ENCODE measurements at regions not wholly inside any gene's neighbourhood (a gene's known extent, or its start where the extent isn't known, plus 50 kb on each side); places are given as distances from the start of the nearest gene placed in this dataset.

- TF ChIP-seq CTCF (conservative IDR thresholded peaks at IDR 0.05; ENCODE audit: low read depth, low read length) (no peak), EZH2 (IDR thresholded peaks at IDR 0.05; ENCODE audit: borderline replicate concordance, low read depth, low read length, poor library complexity, severe bottlenecking) (no peak)
Measured at GRCh38 chrX:97787311-97787710, 903.6 kb downstream of the RPA4 start.
